ENCODE measurements at regions not wholly inside any gene's neighbourhood (a gene's known extent, or its start where the extent isn't known, plus 50 kb on each side); places are given as distances from the start of the nearest gene placed in this dataset.

- no peak for TF ChIP-seq CTCF (conservative IDR thresholded peaks at IDR 0.05; ENCODE audit: low read depth, low read length)
- no peak for DNase-seq (ENCODE audit: low read depth)
Observed at GRCh38 chr1:168433238-168433637, 110.6 kb downstream of the XCL2 start.

GRCh38 chr1:168431882-168432281, 111.9 kb downstream of the XCL2 start:
- TF ChIP-seq CTCF (conservative IDR thresholded peaks at IDR 0.05; ENCODE audit: low read depth, low read length) = no peak
- H3K4me3 ChIP-seq (ENCODE audit: low read depth, low read length) = no peak overlapping the region
- DNase-seq (ENCODE audit: low read depth) = no peak

More at GRCh38 chr1:168433238-168433637, 110.6 kb downstream of the XCL2 start:
- no peak overlapping the region for H3K4me3 ChIP-seq (ENCODE audit: low read depth, low read length)

- DNase-seq (ENCODE audit: low read depth) = no peak
- TF ChIP-seq CTCF (conservative IDR thresholded peaks at IDR 0.05; ENCODE audit: low read depth, low read length) = no peak
- no peak overlapping the region for H3K4me3 ChIP-seq (ENCODE audit: low read depth, low read length)
Observed at GRCh38 chr1:168430321-168430720, 113.5 kb downstream of the XCL2 start.

DNA sequence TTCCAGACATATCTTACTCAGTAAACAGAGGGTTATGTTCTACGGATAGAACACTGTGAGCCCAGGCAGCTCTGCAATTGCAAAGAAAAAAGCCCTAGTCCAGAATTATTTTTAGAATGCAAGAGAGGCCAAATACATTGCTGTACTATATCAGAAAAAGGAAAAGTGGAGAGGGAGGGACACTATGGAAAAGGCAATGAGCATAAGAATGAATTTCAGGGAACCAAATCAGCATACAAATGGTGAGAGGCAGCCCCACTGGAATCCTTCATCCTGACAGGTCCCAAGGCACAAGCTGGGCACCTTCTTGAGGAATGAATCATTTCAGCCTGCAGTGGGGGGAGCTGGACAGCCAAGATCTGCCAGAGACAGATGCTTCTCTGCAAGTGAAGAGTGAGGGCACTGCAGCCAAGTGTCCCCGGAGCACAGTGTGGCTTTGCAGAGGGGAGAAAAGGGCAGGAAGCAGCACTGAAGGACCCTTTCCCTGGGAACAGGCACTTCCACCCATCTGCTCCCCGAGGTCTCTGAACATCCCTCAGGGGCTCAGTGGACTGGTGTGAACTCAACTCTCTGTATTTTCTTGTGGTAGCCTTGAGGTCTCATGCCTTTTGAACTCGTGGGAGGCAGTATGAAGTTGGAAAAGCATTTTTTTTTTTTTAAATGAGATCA, 115.6 kb downstream of the XCL2 start:
- no peak for TF ChIP-seq CTCF (conservative IDR thresholded peaks at IDR 0.05; ENCODE audit: low read depth, low read length)
- DNase-seq (ENCODE audit: low read depth) = no peak
- no peak overlapping the region for H3K4me3 ChIP-seq (ENCODE audit: low read depth, low read length)

DNA sequence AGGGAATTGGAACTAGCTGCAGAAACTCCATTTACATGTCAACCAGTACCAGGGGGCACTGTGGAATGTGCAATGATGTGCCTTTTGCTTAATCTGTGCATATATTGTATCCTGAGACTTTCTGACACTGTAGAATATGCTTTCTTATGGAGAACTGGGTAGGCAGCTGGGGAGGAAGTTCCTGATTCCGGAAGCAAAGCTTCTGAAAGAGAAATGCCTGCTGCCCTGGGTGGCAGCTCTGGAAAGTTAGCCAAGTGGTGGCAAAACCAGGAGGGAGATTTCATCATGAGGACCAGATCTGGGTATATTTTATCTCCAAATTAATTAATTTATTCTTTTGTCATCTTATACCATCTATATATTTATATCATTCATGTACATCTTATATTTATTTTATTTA, 116.7 kb downstream of the XCL2 start:
- no peak overlapping the region for H3K4me3 ChIP-seq (ENCODE audit: low read depth, low read length)
- DNase-seq (ENCODE audit: low read depth) = no peak
- TF ChIP-seq CTCF (conservative IDR thresholded peaks at IDR 0.05; ENCODE audit: low read depth, low read length) = no peak

- DNase-seq (ENCODE audit: low read depth) = no peak
- no peak overlapping the region for H3K4me3 ChIP-seq (ENCODE audit: low read depth, low read length)
- no peak for TF ChIP-seq CTCF (conservative IDR thresholded peaks at IDR 0.05; ENCODE audit: low read depth, low read length)
Observed at GRCh38 chr1:168424281-168424680, 119.5 kb downstream of the XCL2 start.

DNA sequence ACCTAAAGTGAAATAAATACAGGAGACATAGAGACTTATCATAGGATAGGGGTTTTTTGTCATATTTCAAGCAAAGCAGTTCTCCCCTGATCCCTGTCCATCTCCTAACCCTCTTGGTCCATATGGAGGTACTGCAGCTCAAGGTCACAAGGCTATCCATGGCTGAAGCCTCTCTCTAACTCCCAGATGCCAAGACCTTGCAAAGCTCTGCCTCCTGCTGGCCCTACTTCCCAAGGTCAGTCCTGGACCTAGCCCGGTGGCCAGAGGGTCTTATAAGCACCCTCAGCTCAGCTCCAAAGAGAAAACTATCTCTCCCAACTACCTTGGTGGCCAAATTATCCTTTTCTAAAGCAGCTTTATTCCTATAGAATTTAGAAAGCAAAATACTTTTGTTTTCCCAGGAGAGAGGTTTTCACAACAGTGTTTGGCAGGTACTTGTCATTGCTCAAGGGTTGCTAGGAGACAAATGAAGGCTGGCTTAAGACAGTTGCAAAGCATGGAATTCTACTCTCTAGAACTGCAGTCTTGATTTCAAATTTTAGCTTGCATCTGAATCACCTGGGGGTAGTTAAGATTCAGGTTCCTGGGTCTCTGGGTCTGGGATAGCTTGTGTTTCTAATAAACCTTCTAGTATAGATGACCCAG, 121.5 kb downstream of the XCL2 start:
- DNase-seq (ENCODE audit: low read depth) = no peak
- no peak for TF ChIP-seq CTCF (conservative IDR thresholded peaks at IDR 0.05; ENCODE audit: low read depth, low read length)
- no peak overlapping the region for H3K4me3 ChIP-seq (ENCODE audit: low read depth, low read length)

Measured in choroid plexus epithelial cell (primary cell).